Choroid plexus epithelial cell (primary cell): ENCODE measurements at regions not wholly inside any gene's neighbourhood (a gene's known extent, or its start where the extent isn't known, plus 50 kb on each side); places are given as distances from the start of the nearest gene placed in this dataset.
"Not testable (repeated sequence)": the region's sequence is repeated elsewhere in the genome, so short reads cannot be mapped to it uniquely, and the experiment has no call there.

Experiments
- DNase-seq: peaks from one replicate; pipeline ENCODE4 v3.0.0-alpha.2; 2010; ENCODE audit warnings: low read depth
- H3K4me3 ChIP-seq: 2 replicates; pipeline ENCODE4 v1.5.1; 2011; ENCODE audit warnings: low read depth, mild to moderate bottlenecking, control low read depth, low read length, moderate library complexity
- TF ChIP-seq, protein P1 (sequence below): conservative IDR thresholded peaks from 2 replicates; pipeline ENCODE4 v1.5.1; 2011; ENCODE audit warnings: low read depth, mild to moderate bottlenecking, control low read depth, inconsistent platforms, low read length, moderate library complexity

DNA sequence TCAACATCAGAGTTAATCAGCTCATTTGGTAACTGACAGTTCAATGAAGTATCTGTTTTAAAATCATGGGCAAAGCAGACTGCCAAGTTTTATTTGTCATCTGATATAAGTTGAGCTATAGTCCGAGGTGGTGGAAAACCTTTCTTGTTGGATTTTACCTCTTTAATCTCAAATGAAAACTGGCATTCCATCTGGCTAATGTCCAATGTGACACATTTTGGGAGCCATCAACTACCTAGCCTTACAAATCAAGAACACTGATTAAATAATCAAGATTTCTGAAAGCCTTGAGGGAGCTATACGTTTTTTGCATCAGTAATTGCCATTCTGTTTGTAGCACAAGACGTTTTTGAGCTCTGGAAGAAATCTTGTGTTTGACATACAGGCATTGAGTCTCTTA lies 1380.5 kb upstream of the WWC1 start:
- no peak for DNase-seq
- TF ChIP-seq, protein P1, sequence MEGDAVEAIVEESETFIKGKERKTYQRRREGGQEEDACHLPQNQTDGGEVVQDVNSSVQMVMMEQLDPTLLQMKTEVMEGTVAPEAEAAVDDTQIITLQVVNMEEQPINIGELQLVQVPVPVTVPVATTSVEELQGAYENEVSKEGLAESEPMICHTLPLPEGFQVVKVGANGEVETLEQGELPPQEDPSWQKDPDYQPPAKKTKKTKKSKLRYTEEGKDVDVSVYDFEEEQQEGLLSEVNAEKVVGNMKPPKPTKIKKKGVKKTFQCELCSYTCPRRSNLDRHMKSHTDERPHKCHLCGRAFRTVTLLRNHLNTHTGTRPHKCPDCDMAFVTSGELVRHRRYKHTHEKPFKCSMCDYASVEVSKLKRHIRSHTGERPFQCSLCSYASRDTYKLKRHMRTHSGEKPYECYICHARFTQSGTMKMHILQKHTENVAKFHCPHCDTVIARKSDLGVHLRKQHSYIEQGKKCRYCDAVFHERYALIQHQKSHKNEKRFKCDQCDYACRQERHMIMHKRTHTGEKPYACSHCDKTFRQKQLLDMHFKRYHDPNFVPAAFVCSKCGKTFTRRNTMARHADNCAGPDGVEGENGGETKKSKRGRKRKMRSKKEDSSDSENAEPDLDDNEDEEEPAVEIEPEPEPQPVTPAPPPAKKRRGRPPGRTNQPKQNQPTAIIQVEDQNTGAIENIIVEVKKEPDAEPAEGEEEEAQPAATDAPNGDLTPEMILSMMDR = no peak
- H3K4me3 ChIP-seq = no peak overlapping the region

DNA sequence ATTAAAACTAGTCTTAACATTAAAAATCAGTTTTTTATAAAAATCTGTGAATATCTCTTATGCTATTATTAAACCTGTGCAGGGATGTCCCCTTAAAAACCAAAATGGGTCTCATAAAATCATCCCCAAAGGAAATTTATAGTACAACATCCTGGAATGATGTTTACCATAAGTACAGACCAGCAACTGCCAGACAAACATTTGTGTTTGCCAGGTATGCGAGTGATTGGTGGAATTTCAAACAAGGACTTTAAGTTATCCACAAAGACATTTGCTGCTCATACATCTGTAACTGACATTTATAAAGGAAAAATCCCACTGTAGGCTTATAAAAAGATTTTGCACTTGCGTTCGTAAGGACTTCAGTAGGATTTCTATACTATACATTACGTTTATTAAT lies 1375.4 kb upstream of the WWC1 start:
- DNase-seq = no peak
- H3K4me3 ChIP-seq = no peak overlapping the region
- TF ChIP-seq, protein P1 = no peak

- no peak overlapping the region for H3K4me3 ChIP-seq
- no peak for DNase-seq
These were observed 1365.3 kb upstream of the WWC1 start for GRCh38 chr5:166926138-166926537.

GRCh38 chr5:166926806-166927475 lies 1364.5 kb upstream of the WWC1 start:
- DNase-seq, H3K4me3 ChIP-seq: not testable (repeated sequence)

More at GRCh38 chr5:166926138-166926537, 1365.3 kb upstream of the WWC1 start:
- TF ChIP-seq, protein P1 = no peak

DNA sequence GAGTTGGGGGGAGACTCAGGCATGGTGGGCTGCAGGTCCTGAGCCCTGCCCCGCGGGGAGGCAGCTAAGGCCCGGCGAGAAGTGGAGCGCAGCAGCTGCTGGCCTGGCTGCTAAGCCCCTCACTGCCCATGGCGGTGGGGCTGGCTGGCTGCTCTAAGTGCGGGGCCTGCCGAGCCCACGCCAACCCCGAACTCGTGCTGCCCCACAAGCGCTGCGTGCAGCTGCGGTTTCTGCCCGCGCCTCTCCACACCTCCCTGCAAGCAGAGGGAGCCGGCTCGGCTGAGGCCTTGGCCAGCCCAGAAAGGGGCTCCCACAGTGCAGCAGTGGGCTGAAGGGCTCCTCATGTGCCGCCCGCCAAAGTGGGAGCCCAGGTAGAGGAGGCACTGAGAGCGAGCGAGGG lies 1355.1 kb upstream of the WWC1 start:
- H3K4me3 ChIP-seq = no peak overlapping the region
- no peak for DNase-seq
- TF ChIP-seq, protein P1 = no peak

- H3K4me3 ChIP-seq = no peak overlapping the region
- DNase-seq = no peak
- TF ChIP-seq, protein P1 = no peak
These were observed 1353.4 kb upstream of the WWC1 start for GRCh38 chr5:166938071-166938470.

DNA sequence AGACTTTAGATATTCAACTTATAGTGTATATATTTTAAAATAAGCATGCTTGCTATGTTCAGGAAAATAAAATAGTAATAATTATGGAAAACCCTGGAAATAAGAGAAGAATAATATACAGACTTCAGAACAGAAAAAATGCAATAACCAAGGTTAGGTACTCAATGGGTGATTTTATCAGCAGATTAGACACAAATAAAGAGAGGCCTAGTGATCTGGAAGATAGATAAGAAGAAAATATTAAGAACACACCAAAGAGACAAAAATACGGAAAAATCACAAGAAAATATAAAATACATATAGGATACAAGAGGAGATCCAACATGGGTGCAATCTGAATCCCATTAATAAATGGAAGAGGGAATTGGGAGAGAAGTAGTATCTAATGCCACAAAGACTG lies 1348.5 kb upstream of the WWC1 start:
- no peak overlapping the region for H3K4me3 ChIP-seq
- TF ChIP-seq, protein P1 = no peak
- DNase-seq = no peak

DNA sequence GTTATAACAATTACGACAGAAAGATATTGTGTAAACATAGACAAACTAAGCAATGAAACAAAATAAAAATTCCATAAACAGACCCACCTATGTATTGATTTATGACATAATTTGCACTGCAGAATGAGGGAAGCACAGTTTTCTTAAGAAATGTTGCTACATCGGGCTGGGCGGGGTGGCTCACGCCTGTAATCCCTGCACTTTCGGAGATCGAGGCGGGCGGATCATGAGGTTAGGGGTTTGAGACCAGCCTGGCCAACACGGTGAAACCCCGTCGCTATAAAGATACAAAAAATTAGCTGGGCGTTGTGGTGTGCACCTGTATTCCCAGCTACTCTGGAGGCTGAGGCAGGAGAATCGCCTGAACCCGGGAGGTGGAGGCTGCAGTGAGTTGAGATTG lies 1344.4 kb upstream of the WWC1 start:
- TF ChIP-seq, protein P1 = no peak
- H3K4me3 ChIP-seq = no peak overlapping the region
- no peak for DNase-seq
